Sigmoid colon (tissue), 4 donors: ENCODE measurements at regions not wholly inside any gene's neighbourhood (a gene's known extent, or its start where the extent isn't known, plus 50 kb on each side); places are given as distances from the start of the nearest gene placed in this dataset.
A peak's percentile ranks its signal among the peaks of the same experiment; 100 is the strongest.

Source experiments
- CTCF ChIP-seq, 4 experiments: fragments of 450-650 bp in 3 of 4; fragments of 200-600 bp in 1 of 4; IDR thresholded peaks; one replicate each; pipeline ENCODE4 v1.5.1; 2016 to 2019; ENCODE audit warnings: antibody characterized with exemption in 4 of 4, mild to moderate bottlenecking in 3 of 4, moderate library complexity in 2 of 4
- EP300 ChIP-seq, 4 donors: sonication (generic); formaldehyde crosslinking; IDR thresholded peaks; one replicate each; pipeline ENCODE4 v1.6.1; 2017; ENCODE audit warnings: antibody characterized with exemption in 4 of 4
- POLR2AphosphoS5 ChIP-seq, 4 donors: sonication (generic); formaldehyde crosslinking; IDR thresholded peaks; one replicate each; pipeline ENCODE4 v1.6.1; 2017; ENCODE audit warnings: antibody characterized with exemption in 4 of 4

GRCh38 chr3:66812136-66812535 is 186.0 kb upstream of the KBTBD8 start:
- no peak for TF ChIP-seq CTCF (IDR thresholded peaks at IDR 0.05)
- no peak for TF ChIP-seq EP300 (IDR thresholded peaks at IDR 0.05)
- TF ChIP-seq POLR2AphosphoS5 (IDR thresholded peaks at IDR 0.05) = peak in 1 of 4 donors; percentile 15
